Adrenal gland (tissue), 9 donors: ENCODE measurements at regions not wholly inside any gene's neighbourhood (a gene's known extent, or its start where the extent isn't known, plus 50 kb on each side); places are given as distances from the start of the nearest gene placed in this dataset.

Source experiments
- DNase-seq, 7 donors: peaks; one replicate each; pipeline ENCODE4 v3.0.0-alpha.2; 2019 to 2020
- H3K27ac ChIP-seq, 5 donors: fragments of 200-600 bp; sonication (generic) in 4 of 5; 1 replicate in 3 of 5; 2 replicates in 2 of 5; pipeline versions ENCODE4 v1.5.1 to v1.8.0; 2016 to 2020; ENCODE audit warnings: mild to moderate bottlenecking in 1 of 5
- H3K27me3 ChIP-seq: fragments of 200-600 bp; 2 replicates; pipeline ENCODE4 v1.8.0; 2021
- H3K36me3 ChIP-seq, 2 donors: fragments of 200-600 bp; replicated peaks in 1 of 2; 1 replicate in 1 of 2; 2 replicates in 1 of 2; pipeline versions ENCODE4 v1.5.1 to v1.8.0; 2018 to 2022
- H3K4me1 ChIP-seq, 2 donors: fragments of 200-600 bp; replicated peaks in 1 of 2; 1 replicate in 1 of 2; 2 replicates in 1 of 2; pipeline versions ENCODE4 v1.5.1 to v1.8.0; 2018 to 2021
- H3K4me3 ChIP-seq, 4 donors: fragments of 200-600 bp; sonication (generic) in 3 of 4; one replicate each; pipeline ENCODE4 v1.5.1; 2016 to 2018
- H3K9me3 ChIP-seq, 3 donors: fragments of 200-600 bp; sonication (generic) in 1 of 3; replicated peaks in 1 of 3; 1 replicate in 2 of 3; 2 replicates in 1 of 3; pipeline versions ENCODE4 v1.5.1 to v1.8.0; 2016 to 2021
- POLR2A ChIP-seq, 2 donors: fragments of 450-650 bp; IDR thresholded peaks; one replicate each; pipeline ENCODE4 v1.6.1; 2017; ENCODE audit warnings: antibody characterized with exemption in 2 of 2, mild to moderate bottlenecking in 2 of 2, moderate library complexity in 1 of 2
- WGBS, 4 donors: extraction: QIAGEN DNeasy Blood & Tissue Kit in 2 of 4; methylation state at CpG; one replicate each; pipeline versions ENCODE4 v1.1.5 to v1.1.7; 2013 to 2017; 5-methylcytosine and 5-hydroxymethylcytosine counted together
- intact Hi-C, 2 donors: fragments of 100-400 bp; cut with DNase I; formaldehyde crosslinking; loops; one replicate each; pipeline versions ENCODE4 v1.14.1 to v1.15.0; 2022 to 2023
- TF ChIP-seq, protein P1 (sequence below), 6 experiments: fragments of 450-650 bp in 4 of 6; fragments of 200-600 bp in 2 of 6; sonication (generic) in 1 of 6; IDR thresholded peaks; 1 replicate in 5 of 6; 2 replicates in 1 of 6; pipeline versions ENCODE4 v1.5.1 to v1.8.0; 2016 to 2021; ENCODE audit warnings: antibody characterized with exemption in 6 of 6, mild to moderate bottlenecking in 2 of 6, moderate library complexity in 1 of 6
- donor health status: healthy with polysubstance abuse.
- donor health status: Bipolar disorder and iron deficiency.
- donor health status: DM: yes; HTN: yes; CAD: no.
- donor health status: DM: no; HTN: no; CAD: no.
- donor health status: DM: no; HTN: no; CAD: no.

DNA sequence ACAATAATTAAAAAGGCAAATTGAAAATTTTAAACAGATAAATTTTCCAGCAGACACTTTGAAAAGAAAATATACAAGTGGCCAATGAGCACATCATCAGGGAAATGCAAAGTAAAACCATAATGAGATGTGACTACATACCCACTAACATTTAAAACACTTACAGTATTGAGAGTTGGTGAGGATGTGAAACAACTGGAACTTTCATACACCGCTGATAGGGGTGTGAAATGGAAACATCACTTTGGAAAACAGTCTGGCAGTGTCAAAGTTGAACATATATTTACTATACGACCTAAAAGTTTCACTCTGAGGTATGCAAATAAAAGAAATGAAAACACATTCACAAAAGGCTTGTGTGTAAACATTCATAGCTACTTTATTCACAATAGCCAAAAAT lies 94.0 kb upstream of the GNAO1 start:
- WGBS, 4 donors: 60 to 70% (median 62%) methylated on average over 2 of the region's 2 CpGs
- intact Hi-C loops: no loop called here
- no peaks in the 10 kb centered on the region for H3K27me3 ChIP-seq

DNA sequence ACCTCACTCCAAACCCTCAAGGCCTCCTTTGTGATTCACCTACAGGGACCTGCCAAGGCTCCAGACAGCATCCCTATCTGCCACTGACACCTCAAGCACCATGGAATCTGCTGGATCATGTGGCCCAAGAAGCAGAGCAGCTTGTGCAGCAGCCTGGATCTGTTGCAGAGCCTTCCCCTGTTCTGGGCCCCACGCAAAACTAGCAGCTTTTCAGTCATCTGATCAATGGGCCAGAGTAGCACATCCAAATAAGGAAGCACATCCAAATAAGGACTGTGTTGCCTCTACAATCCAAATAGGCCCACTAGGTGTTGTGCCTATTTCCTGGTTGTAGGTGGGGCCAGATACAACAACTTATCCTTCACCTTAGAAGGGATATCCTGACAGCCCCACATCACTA lies 97.1 kb upstream of the GNAO1 start:
- TF ChIP-seq, protein P1, sequence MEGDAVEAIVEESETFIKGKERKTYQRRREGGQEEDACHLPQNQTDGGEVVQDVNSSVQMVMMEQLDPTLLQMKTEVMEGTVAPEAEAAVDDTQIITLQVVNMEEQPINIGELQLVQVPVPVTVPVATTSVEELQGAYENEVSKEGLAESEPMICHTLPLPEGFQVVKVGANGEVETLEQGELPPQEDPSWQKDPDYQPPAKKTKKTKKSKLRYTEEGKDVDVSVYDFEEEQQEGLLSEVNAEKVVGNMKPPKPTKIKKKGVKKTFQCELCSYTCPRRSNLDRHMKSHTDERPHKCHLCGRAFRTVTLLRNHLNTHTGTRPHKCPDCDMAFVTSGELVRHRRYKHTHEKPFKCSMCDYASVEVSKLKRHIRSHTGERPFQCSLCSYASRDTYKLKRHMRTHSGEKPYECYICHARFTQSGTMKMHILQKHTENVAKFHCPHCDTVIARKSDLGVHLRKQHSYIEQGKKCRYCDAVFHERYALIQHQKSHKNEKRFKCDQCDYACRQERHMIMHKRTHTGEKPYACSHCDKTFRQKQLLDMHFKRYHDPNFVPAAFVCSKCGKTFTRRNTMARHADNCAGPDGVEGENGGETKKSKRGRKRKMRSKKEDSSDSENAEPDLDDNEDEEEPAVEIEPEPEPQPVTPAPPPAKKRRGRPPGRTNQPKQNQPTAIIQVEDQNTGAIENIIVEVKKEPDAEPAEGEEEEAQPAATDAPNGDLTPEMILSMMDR (IDR thresholded peaks at IDR 0.05): no peak
- no peak for TF ChIP-seq POLR2A (IDR thresholded peaks at IDR 0.05)
- Histone ChIP-seq H3K27me3 (no peaks in the 10 kb centered on the region), H3K36me3 (no peaks in the 10 kb centered on the region), H3K27ac (no peak overlapping the region), H3K9me3 (no peaks in the 10 kb centered on the region), H3K4me3 (no peak overlapping the region), H3K4me1 (no peaks in the 10 kb centered on the region)
- no peak for DNase-seq
- intact Hi-C loops: no loop called here
- WGBS, 4 donors: 50 to 86% (median 72%) methylated on average over 1 of the region's 1 CpG

More for the DNA sequence above, 94.0 kb upstream of the GNAO1 start:
- Histone ChIP-seq H3K36me3 (no peaks in the 10 kb centered on the region), H3K9me3 (no peaks in the 10 kb centered on the region), H3K4me1 (peaks cover 0 to 6% of the 10 kb centered on the region in 2 donors), H3K27ac (no peak overlapping the region), H3K4me3 (no peak overlapping the region)
- TF ChIP-seq, protein P1 (IDR thresholded peaks at IDR 0.05): no peak
- TF ChIP-seq POLR2A (IDR thresholded peaks at IDR 0.05): no peak
- no peak for DNase-seq

DNA sequence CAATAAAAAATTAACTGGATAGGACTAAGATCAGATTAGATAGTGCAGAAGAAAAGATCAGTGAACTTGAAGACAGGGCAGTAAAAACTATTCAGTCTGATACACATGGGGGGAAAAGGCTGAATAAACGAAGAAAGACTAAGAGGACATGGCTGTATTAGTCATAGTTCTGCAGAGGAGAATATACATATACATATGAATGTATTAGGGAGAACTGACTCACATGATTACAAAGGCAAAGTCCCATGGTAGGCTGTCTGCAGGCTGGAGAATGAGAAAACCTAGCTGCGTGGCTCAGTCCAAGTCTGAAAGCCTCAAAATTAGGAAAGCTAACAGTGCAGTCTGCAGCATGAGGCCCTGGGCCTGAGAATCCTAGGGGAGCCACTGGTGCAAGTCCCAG lies 98.2 kb upstream of the GNAO1 start:
- no peak overlapping the region for H3K27ac ChIP-seq
- DNase-seq: no peak
- H3K9me3 ChIP-seq: no peaks in the 10 kb centered on the region
- H3K4me3 ChIP-seq: no peak overlapping the region
- TF ChIP-seq, protein P1 (IDR thresholded peaks at IDR 0.05): no peak
- no peak for TF ChIP-seq POLR2A (IDR thresholded peaks at IDR 0.05)
- WGBS, 4 donors: 58 to 76% (median 65%) methylated on average over 2 of the region's 2 CpGs
- H3K36me3 ChIP-seq: no peaks in the 10 kb centered on the region
- intact Hi-C loops: no loop called here
- no peaks in the 10 kb centered on the region for H3K4me1 ChIP-seq
- no peaks in the 10 kb centered on the region for H3K27me3 ChIP-seq

DNA sequence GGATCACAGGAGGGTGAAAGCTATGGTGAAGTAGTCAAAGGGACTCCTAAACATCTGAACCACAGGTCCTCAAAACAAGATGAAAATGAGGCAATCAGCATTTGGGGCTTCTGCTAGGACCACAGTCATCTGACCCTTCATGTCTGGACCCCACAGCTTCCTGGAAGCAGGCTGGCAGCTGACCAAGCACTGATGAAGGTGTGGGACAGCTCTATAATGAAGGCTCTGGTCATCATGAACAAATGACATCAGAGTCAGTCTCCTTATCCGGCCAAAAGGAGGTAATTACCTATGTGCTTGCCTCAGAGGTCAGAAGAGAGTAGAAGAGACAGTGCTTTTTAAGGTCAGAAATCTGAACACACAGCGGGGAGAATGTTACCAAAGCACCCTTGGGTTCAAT lies 101.2 kb upstream of the GNAO1 start:
- Histone ChIP-seq H3K36me3 (no peaks in the 10 kb centered on the region), H3K27me3 (no peaks in the 10 kb centered on the region), H3K4me3 (no peak overlapping the region), H3K27ac (no peak overlapping the region), H3K4me1 (no peaks in the 10 kb centered on the region), H3K9me3 (no peaks in the 10 kb centered on the region)
- intact Hi-C loops: no loop called here
- no peak for DNase-seq
- WGBS, 4 donors: 58 to 93% (median 74%) methylated on average over 2 of the region's 2 CpGs
- TF ChIP-seq POLR2A (IDR thresholded peaks at IDR 0.05): no peak
- TF ChIP-seq, protein P1 (IDR thresholded peaks at IDR 0.05): no peak
